AG04450 (cell line): ENCODE measurements at regions not wholly inside any gene's neighbourhood (a gene's known extent, or its start where the extent isn't known, plus 50 kb on each side); places are given as distances from the start of the nearest gene placed in this dataset.
"Not testable (repeated sequence)": the region's sequence is repeated elsewhere in the genome, so short reads cannot be mapped to it uniquely, and the experiment has no call there.

Experiments used
- CTCF ChIA-PET: fragments of 300-600, 350-600 bp; formaldehyde crosslinking; extraction: SDS; loops from one replicate; lab custom pipeline; 2022; ENCODE audit warnings: antibody characterized with exemption, inconsistent platforms; lab: Charles Lee
- POLR2A ChIA-PET: fragments of 350-600 bp; formaldehyde crosslinking; extraction: SDS; loops from one replicate; lab custom pipeline; 2021; ENCODE audit warnings: antibody characterized with exemption, inconsistent platforms; lab: Yijun Ruan, JAX
- DNase-seq: peaks from one replicate; pipeline ENCODE4 v3.0.0-alpha.2; 2011; ENCODE audit warnings: low read depth, low spot score
- H3K27ac ChIP-seq: one replicate; pipeline ENCODE4 v1.5.1; 2012; ENCODE audit warnings: low read depth, low read length, control low read depth
- H3K27me3 ChIP-seq: one replicate; pipeline ENCODE4 v1.6.0; 2012; ENCODE audit warnings: low read length; ENCODE audit not compliant: control insufficient read depth, insufficient read depth
- H3K4me3 ChIP-seq: 2 replicates; pipeline ENCODE4 v1.5.1; 2011; ENCODE audit warnings: mild to moderate bottlenecking, low read depth, low read length, control low read depth
- H3K9me3 ChIP-seq: 2 replicates; pipeline ENCODE4 v1.5.1; 2012; ENCODE audit warnings: low read length; ENCODE audit not compliant: control insufficient read depth, insufficient read depth
- TF ChIP-seq, protein P1 (sequence below): IDR thresholded peaks from 2 replicates; pipeline ENCODE4 v1.5.1; 2011; ENCODE audit warnings: low read depth, low read length, control low read depth, inconsistent platforms

- H3K27ac ChIP-seq: no peak overlapping the region
- TF ChIP-seq, protein P1, sequence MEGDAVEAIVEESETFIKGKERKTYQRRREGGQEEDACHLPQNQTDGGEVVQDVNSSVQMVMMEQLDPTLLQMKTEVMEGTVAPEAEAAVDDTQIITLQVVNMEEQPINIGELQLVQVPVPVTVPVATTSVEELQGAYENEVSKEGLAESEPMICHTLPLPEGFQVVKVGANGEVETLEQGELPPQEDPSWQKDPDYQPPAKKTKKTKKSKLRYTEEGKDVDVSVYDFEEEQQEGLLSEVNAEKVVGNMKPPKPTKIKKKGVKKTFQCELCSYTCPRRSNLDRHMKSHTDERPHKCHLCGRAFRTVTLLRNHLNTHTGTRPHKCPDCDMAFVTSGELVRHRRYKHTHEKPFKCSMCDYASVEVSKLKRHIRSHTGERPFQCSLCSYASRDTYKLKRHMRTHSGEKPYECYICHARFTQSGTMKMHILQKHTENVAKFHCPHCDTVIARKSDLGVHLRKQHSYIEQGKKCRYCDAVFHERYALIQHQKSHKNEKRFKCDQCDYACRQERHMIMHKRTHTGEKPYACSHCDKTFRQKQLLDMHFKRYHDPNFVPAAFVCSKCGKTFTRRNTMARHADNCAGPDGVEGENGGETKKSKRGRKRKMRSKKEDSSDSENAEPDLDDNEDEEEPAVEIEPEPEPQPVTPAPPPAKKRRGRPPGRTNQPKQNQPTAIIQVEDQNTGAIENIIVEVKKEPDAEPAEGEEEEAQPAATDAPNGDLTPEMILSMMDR: no peak
- POLR2A ChIA-PET: no interaction called here
Measured at GRCh38 chr2:208726242-208726641, 319.6 kb downstream of the PTH2R start.

GRCh38 chr2:208751663-208752415 lies 345.2 kb downstream of the PTH2R start:
- CTCF ChIA-PET, H3K27me3 ChIP-seq, H3K9me3 ChIP-seq, POLR2A ChIA-PET, DNase-seq, H3K27ac ChIP-seq, H3K4me3 ChIP-seq: not testable (repeated sequence)

More at GRCh38 chr2:208726242-208726641, 319.6 kb downstream of the PTH2R start:
- H3K9me3 ChIP-seq: peaks cover 7% of the 10 kb centered on the region; the same call in 1 of the 2 replicates
- H3K27me3 ChIP-seq: no peaks in the 10 kb centered on the region
- CTCF ChIA-PET: no interaction called here
- H3K4me3 ChIP-seq: no peak overlapping the region
- no peak for DNase-seq

DNA sequence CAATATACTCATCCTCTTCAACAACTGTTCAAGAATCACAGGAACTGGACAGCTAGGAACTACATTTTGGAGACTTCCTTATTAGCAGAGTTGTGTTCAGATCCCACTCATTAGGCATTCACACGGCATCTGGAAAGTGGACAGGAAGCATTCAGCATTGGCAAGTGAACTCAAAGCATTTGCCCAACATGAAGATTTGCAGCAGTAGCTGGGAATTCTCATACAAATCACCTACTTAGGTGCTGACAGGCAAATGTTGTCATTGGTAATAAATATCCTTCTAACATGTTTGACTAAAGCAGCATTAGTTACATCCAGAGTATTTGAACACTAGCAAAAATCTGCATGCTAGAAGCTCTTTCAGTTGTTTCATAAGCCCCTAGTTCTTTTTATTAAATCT lies 350.8 kb downstream of the PTH2R start:
- H3K4me3 ChIP-seq: no peak overlapping the region
- ChIA-PET POLR2A (no interaction called here), CTCF (no interaction called here)
- peaks cover under 1% of the 10 kb centered on the region; the same call in 1 of the 2 replicates for H3K9me3 ChIP-seq
- TF ChIP-seq, protein P1: no peak
- no peak for DNase-seq
- no peak overlapping the region for H3K27ac ChIP-seq
- H3K27me3 ChIP-seq: no peaks in the 10 kb centered on the region

GRCh38 chr2:208773074-208773473 lies 366.5 kb downstream of the PTH2R start:
- H3K27me3 ChIP-seq, H3K4me3 ChIP-seq, DNase-seq, POLR2A ChIA-PET, H3K9me3 ChIP-seq, CTCF ChIA-PET, H3K27ac ChIP-seq: not testable (repeated sequence)

DNA sequence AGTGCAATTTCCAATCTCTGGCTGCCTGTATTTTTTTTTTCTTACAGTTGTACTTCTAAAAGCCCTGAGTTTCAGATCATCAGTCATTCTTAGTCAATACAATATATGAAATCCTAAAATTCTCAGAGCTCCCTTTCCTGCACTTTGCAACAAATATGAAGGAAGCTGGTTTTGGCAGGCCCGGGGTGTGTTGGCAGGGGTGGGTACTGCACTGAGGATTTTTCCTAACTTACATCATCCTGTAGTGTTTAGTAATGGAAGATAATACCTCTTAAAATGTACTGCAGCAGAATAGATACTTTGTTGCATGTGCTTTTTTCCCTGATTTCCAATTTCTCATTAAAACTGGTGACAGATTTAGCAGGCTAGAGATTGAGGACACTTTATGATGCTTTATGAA lies 374.6 kb downstream of the PTH2R start:
- POLR2A ChIA-PET: no interaction called here
- DNase-seq: no peak
- TF ChIP-seq, protein P1: no peak
- Histone ChIP-seq H3K27me3 (no peaks in the 10 kb centered on the region), H3K9me3 (peaks cover 11% of the 10 kb centered on the region), H3K4me3 (no peak overlapping the region), H3K27ac (no peak overlapping the region)
- CTCF ChIA-PET: no interaction called here

- ChIA-PET POLR2A (no interaction called here), CTCF (no interaction called here)
- Histone ChIP-seq H3K27me3 (no peaks in the 10 kb centered on the region), H3K27ac (no peak overlapping the region), H3K9me3 (peaks cover 11% of the 10 kb centered on the region), H3K4me3 (no peak overlapping the region)
- TF ChIP-seq, protein P1: no peak
- no peak for DNase-seq
Measured at GRCh38 chr2:208782097-208782496, 375.5 kb downstream of the PTH2R start.
